GM21529 (cell line): ENCODE measurements at regions not wholly inside any gene's neighbourhood (a gene's known extent, or its start where the extent isn't known, plus 50 kb on each side); places are given as distances from the start of the nearest gene placed in this dataset.
"Not testable (repeated sequence)": the region's sequence is repeated elsewhere in the genome, so short reads cannot be mapped to it uniquely, and the experiment has no call there.

Experiments used
- ATAC-seq: cut with Tn5 transposase; IDR thresholded peaks from one replicate; pipeline ENCODE4 v1.9.1; 2021; ENCODE audit not compliant: unreplicated experiment

GRCh38 chr1:48089356-48089891 is 92.2 kb upstream of the TRABD2B start:
- ATAC-seq, result no peak

- ATAC-seq, result no peak
Measured at GRCh38 chr1:48084826-48085225, 87.6 kb upstream of the TRABD2B start.

GRCh38 chr1:48082271-48082962 is 85.2 kb upstream of the TRABD2B start:
- ATAC-seq, result no peak

GRCh38 chr1:48080331-48081255 is 83.4 kb upstream of the TRABD2B start:
- no peak for ATAC-seq

GRCh38 chr1:48079096-48079495 is 81.9 kb upstream of the TRABD2B start:
- ATAC-seq, result no peak

- no peak for ATAC-seq
Measured at GRCh38 chr1:48077795-48078222, 80.6 kb upstream of the TRABD2B start.

GRCh38 chr1:48076017-48076416 is 78.8 kb upstream of the TRABD2B start:
- no peak for ATAC-seq

GRCh38 chr1:48073798-48074530 is 76.8 kb upstream of the TRABD2B start:
- no peak for ATAC-seq

GRCh38 chr1:48071513-48071912 is 74.3 kb upstream of the TRABD2B start:
- ATAC-seq, result no peak

GRCh38 chr1:48070396-48070750 is 73.2 kb upstream of the TRABD2B start:
- ATAC-seq, result no peak

GRCh38 chr1:48069662-48070395 is 72.6 kb upstream of the TRABD2B start:
- no peak for ATAC-seq

GRCh38 chr1:48068206-48068605 is 71.0 kb upstream of the TRABD2B start:
- ATAC-seq, result no peak

GRCh38 chr1:48066936-48067335 is 69.8 kb upstream of the TRABD2B start:
- no peak for ATAC-seq

- ATAC-seq, result not testable (repeated sequence)
Measured at GRCh38 chr1:48064693-48065092, 67.5 kb upstream of the TRABD2B start.

- ATAC-seq, result no peak
Measured at GRCh38 chr1:48062353-48062752, 65.2 kb upstream of the TRABD2B start.

- ATAC-seq, result peak; percentile 54
Measured at GRCh38 chr1:48061162-48062136, 64.3 kb upstream of the TRABD2B start.

GRCh38 chr1:48059289-48059688 is 62.1 kb upstream of the TRABD2B start:
- no peak for ATAC-seq

GRCh38 chr1:48058135-48059025 is 61.2 kb upstream of the TRABD2B start:
- ATAC-seq, result no peak
